ENCODE measurements at regions not wholly inside any gene's neighbourhood (a gene's known extent, or its start where the extent isn't known, plus 50 kb on each side); places are given as distances from the start of the nearest gene placed in this dataset.

- TF ChIP-seq CSRNP1 (CRISPR knock-in tag; IDR thresholded peaks at IDR 0.05) = no peak
- peak; percentile 94 for TF ChIP-seq MIER2 (CRISPR knock-in tag; IDR thresholded peaks at IDR 0.05)
- peak; percentile 21; the same call in 1 of the 2 replicates for TF ChIP-seq POGZ (CRISPR knock-in tag; IDR thresholded peaks at IDR 0.05)
- 0 out of 2 replicates have a peak, but pooled peaks have one; percentile 55 for TF ChIP-seq ZNF792 (CRISPR knock-in tag; IDR thresholded peaks at IDR 0.05)
- TF ChIP-seq GFI1 (CRISPR knock-in tag; IDR thresholded peaks at IDR 0.05; ENCODE audit: borderline replicate concordance) = no peak
- peak; percentile 57; the same call in 1 of the 2 replicates for TF ChIP-seq ELF3 (CRISPR knock-in tag; IDR thresholded peaks at IDR 0.05)
- 0 out of 2 replicates have a peak, but pooled peaks have one; percentile 25 for TF ChIP-seq HDAC2 (CRISPR knock-in tag; IDR thresholded peaks at IDR 0.05)
- TF ChIP-seq ARID5B (CRISPR knock-in tag; IDR thresholded peaks at IDR 0.05) = peak; percentile 61
- TF ChIP-seq ZMYM4 (CRISPR knock-in tag; IDR thresholded peaks at IDR 0.05) = peak; percentile 33; the same call in 1 of the 2 replicates
- TF ChIP-seq ZNF460 (CRISPR knock-in tag; IDR thresholded peaks at IDR 0.05; ENCODE audit: borderline replicate concordance) = peak; percentile 82; the same call in 1 of the 2 replicates
- TF ChIP-seq TP53 (CRISPR knock-in tag; conservative IDR thresholded peaks at IDR 0.05) = 0 out of 2 replicates have a peak, but pooled peaks have one; percentile 29
- TF ChIP-seq SOX5 (CRISPR knock-in tag; IDR thresholded peaks at IDR 0.05; ENCODE audit: borderline replicate concordance) = peak; percentile 90; the same call in 1 of the 2 replicates
These were observed 429.2 kb downstream of the DMAC1 start (continued) for GRCh38 chr9:7370381-7370780.

Data from HepG2 (cell line).